ENCODE measurements at regions not wholly inside any gene's neighbourhood (a gene's known extent, or its start where the extent isn't known, plus 50 kb on each side); places are given as distances from the start of the nearest gene placed in this dataset.
"Not testable (repeated sequence)": the region's sequence is repeated elsewhere in the genome, so short reads cannot be mapped to it uniquely, and the experiment has no call there.

- DNase-seq, result no peak
Measured at GRCh38 chr5:25005431-25005830, 360.7 kb upstream of the CDH10 start.

GRCh38 chr5:25002371-25002770, 357.6 kb upstream of the CDH10 start:
- DNase-seq, result no peak

GRCh38 chr5:24999732-25000131, 355.0 kb upstream of the CDH10 start:
- DNase-seq, result no peak

- DNase-seq, result no peak
Measured at GRCh38 chr5:24998641-24999040, 353.9 kb upstream of the CDH10 start.

- DNase-seq, result no peak
Measured at GRCh38 chr5:24986326-24986725, 341.5 kb upstream of the CDH10 start.

- DNase-seq, result not testable (repeated sequence)
Measured at GRCh38 chr5:24978552-24978951, 333.8 kb upstream of the CDH10 start.

GRCh38 chr5:24963611-24964010, 318.8 kb upstream of the CDH10 start:
- no peak for DNase-seq

- DNase-seq, result no peak
Measured at GRCh38 chr5:24923400-24923799, 278.6 kb upstream of the CDH10 start.

- DNase-seq, result no peak
Measured at GRCh38 chr5:24918676-24919075, 273.9 kb upstream of the CDH10 start.

GRCh38 chr5:24916863-24917262, 272.1 kb upstream of the CDH10 start:
- DNase-seq, result no peak

GRCh38 chr5:24909210-24909609, 264.4 kb upstream of the CDH10 start:
- no peak for DNase-seq

GRCh38 chr5:24906689-24907088, 261.9 kb upstream of the CDH10 start:
- no peak for DNase-seq

- DNase-seq, result no peak
Measured at GRCh38 chr5:24904981-24905517, 260.3 kb upstream of the CDH10 start.

GRCh38 chr5:24899180-24899579, 254.4 kb upstream of the CDH10 start:
- no peak for DNase-seq

GRCh38 chr5:24864244-24864643, 219.5 kb upstream of the CDH10 start:
- DNase-seq, result no peak

GRCh38 chr5:24862117-24862516, 217.3 kb upstream of the CDH10 start:
- no peak for DNase-seq

GRCh38 chr5:24855485-24855884, 210.7 kb upstream of the CDH10 start:
- no peak for DNase-seq

GRCh38 chr5:24854850-24855249, 210.1 kb upstream of the CDH10 start:
- no peak for DNase-seq

- DNase-seq, result no peak
Measured at GRCh38 chr5:24854350-24854749, 209.6 kb upstream of the CDH10 start.

- no peak for DNase-seq
Measured at GRCh38 chr5:24850926-24851486, 206.2 kb upstream of the CDH10 start.

- DNase-seq, result no peak
Measured at GRCh38 chr5:24849210-24849609, 204.4 kb upstream of the CDH10 start.

GRCh38 chr5:24831989-24832388, 187.2 kb upstream of the CDH10 start:
- DNase-seq, result no peak

- no peak for DNase-seq
Measured at GRCh38 chr5:24823625-24824024, 178.8 kb upstream of the CDH10 start.

GRCh38 chr5:24819841-24820240, 175.1 kb upstream of the CDH10 start:
- no peak for DNase-seq

GRCh38 chr5:24817966-24818365, 173.2 kb upstream of the CDH10 start:
- no peak for DNase-seq
